HFF-Myc (cell line): ENCODE measurements at regions not wholly inside any gene's neighbourhood (a gene's known extent, or its start where the extent isn't known, plus 50 kb on each side); places are given as distances from the start of the nearest gene placed in this dataset.

ENCODE experiments used
- DNase-seq: peaks from one replicate; pipeline ENCODE4 v3.0.0-alpha.2; 2011; ENCODE audit warnings: low read depth; ENCODE audit errors: extremely low read depth
- H3K4me3 ChIP-seq: replicated peaks from 2 replicates; pipeline ENCODE4 v1.5.1; 2011; ENCODE audit warnings: low read depth, mild to moderate bottlenecking, control low read depth, low read length
- CTCF ChIP-seq: IDR thresholded peaks from 2 replicates; pipeline ENCODE4 v1.5.1; 2012; ENCODE audit warnings: mild to moderate bottlenecking, low read depth, low read length, control low read depth; ENCODE audit errors: missing control alignments

GRCh38 chr4:155434366-155434765 lies 57.6 kb upstream of the MAP9 start:
- TF ChIP-seq CTCF = no peak
- DNase-seq = no peak
- no peak overlapping the region for H3K4me3 ChIP-seq

- no peak for TF ChIP-seq CTCF
- DNase-seq = no peak
- H3K4me3 ChIP-seq = no peak overlapping the region
Observed at GRCh38 chr4:155433636-155434360, 57.0 kb upstream of the MAP9 start.

- H3K4me3 ChIP-seq = no peak overlapping the region
- TF ChIP-seq CTCF = no peak
- no peak for DNase-seq
Observed at GRCh38 chr4:155430895-155431795, 54.4 kb upstream of the MAP9 start.

GRCh38 chr4:155428128-155428527 lies 51.4 kb upstream of the MAP9 start:
- no peak for TF ChIP-seq CTCF
- H3K4me3 ChIP-seq = no peak overlapping the region
- no peak for DNase-seq

DNA sequence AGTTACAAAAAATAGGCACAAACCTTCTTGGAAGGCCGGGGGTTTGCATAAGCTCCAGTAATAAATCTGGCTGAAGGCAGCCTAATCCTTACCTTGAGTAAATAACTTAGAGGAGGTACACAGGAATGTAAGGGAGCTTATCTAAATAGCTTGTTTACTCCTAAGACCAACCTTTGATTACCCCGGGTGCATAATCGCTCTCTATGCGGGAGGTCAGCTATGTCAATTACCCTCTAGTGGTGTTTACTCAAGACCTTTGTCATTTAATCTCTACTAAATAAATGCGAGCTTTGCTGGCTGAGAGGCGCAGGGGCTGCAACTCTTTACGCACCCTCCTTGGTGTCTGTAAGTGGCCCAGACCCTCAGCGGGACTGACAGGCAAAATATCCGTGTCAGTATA lies 50.2 kb upstream of the MAP9 start:
- no peak for TF ChIP-seq CTCF
- no peak for DNase-seq
- no peak overlapping the region for H3K4me3 ChIP-seq
